HL-60 (cell line): ENCODE measurements at regions not wholly inside any gene's neighbourhood (a gene's known extent, or its start where the extent isn't known, plus 50 kb on each side); places are given as distances from the start of the nearest gene placed in this dataset.

ENCODE experiments used
- GABPA ChIP-seq: IDR thresholded peaks from 2 replicates; pipeline ENCODE4 v1.6.1; 2012; ENCODE audit warnings: low read depth
- POLR2AphosphoS5 ChIP-seq: IDR thresholded peaks from 2 replicates; pipeline ENCODE4 v1.6.1; 2012; ENCODE audit warnings: low read depth
- TF ChIP-seq, protein P1 (sequence below): IDR thresholded peaks from one replicate; pipeline ENCODE4 v1.5.1; 2011; ENCODE audit warnings: low read length, control low read depth, inconsistent platforms; ENCODE audit not compliant: insufficient read depth

GRCh38 chr3:166606988-166607387 lies 769.8 kb upstream of the BCHE start:
- TF ChIP-seq, protein P1, sequence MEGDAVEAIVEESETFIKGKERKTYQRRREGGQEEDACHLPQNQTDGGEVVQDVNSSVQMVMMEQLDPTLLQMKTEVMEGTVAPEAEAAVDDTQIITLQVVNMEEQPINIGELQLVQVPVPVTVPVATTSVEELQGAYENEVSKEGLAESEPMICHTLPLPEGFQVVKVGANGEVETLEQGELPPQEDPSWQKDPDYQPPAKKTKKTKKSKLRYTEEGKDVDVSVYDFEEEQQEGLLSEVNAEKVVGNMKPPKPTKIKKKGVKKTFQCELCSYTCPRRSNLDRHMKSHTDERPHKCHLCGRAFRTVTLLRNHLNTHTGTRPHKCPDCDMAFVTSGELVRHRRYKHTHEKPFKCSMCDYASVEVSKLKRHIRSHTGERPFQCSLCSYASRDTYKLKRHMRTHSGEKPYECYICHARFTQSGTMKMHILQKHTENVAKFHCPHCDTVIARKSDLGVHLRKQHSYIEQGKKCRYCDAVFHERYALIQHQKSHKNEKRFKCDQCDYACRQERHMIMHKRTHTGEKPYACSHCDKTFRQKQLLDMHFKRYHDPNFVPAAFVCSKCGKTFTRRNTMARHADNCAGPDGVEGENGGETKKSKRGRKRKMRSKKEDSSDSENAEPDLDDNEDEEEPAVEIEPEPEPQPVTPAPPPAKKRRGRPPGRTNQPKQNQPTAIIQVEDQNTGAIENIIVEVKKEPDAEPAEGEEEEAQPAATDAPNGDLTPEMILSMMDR, result no peak
- TF ChIP-seq POLR2AphosphoS5 (no peak), GABPA (no peak)
